ENCODE measurements at regions not wholly inside any gene's neighbourhood (a gene's known extent, or its start where the extent isn't known, plus 50 kb on each side); places are given as distances from the start of the nearest gene placed in this dataset.

GRCh38 chr2:62369541-62370202 is 136.3 kb downstream of the TMEM17 start:
- no peak overlapping the region for H3K4me2 ChIP-seq (ENCODE audit: low read length)
- 0 out of 2 replicates have a peak, but pooled peaks have one; percentile 30 for ATAC-seq
- no peak overlapping the region for H2AFZ ChIP-seq (ENCODE audit: low read depth, low read length, poor library complexity, severe bottlenecking)
- TF ChIP-seq TCF7L2 (IDR thresholded peaks at IDR 0.05; ENCODE audit: borderline replicate concordance, extremely low read depth, insufficient read depth, insufficient read length) (no peak), SIN3A (IDR thresholded peaks at IDR 0.05; ENCODE audit: low read depth) (no peak), SRF (IDR thresholded peaks at IDR 0.05; ENCODE audit: low read depth) (no peak), CEBPB (IDR thresholded peaks at IDR 0.05; ENCODE audit: low read depth) (no peak), ZNF274 (IDR thresholded peaks at IDR 0.05; ENCODE audit: low read depth, low read length) (no peak), YY1 (IDR thresholded peaks at IDR 0.05; ENCODE audit: extremely low read depth, insufficient replicate concordance, low read depth, low read length) (no peak), EGR1 (IDR thresholded peaks at IDR 0.05; ENCODE audit: low read depth) (no peak)
- POLR2A ChIA-PET: no interaction called here
- BruUV-seq (replicated peaks): no TSS peak
- no peaks in the 10 kb centered on the region for H3K36me3 ChIP-seq (ENCODE audit: control insufficient read depth in 1 of 2, insufficient read depth in 2 of 2, low read length in 2 of 2)
- no peak for DNase-seq (ENCODE audit: low read depth, low spot score)
- intact Hi-C loops (cut with micrococcal nuclease): no loop called here
- no peak overlapping the region for H3K4me3 ChIP-seq (replicated peaks in 1 of 2; ENCODE audit: low read depth in 1 of 2, low read length in 2 of 2)
- RAD21 ChIA-PET (ENCODE audit: low non-redundant PET in 1 of 2, low total read pairs in 2 of 2, uncharacterized antibody in 2 of 2, unreplicated experiment in 2 of 2): no interaction called here
- no peak overlapping the region for H3K9ac ChIP-seq (ENCODE audit: low read length)
- no peaks in the 10 kb centered on the region for H3K27me3 ChIP-seq (ENCODE audit: insufficient read depth, low read length)
- H4K20me1 ChIP-seq (ENCODE audit: insufficient read depth): no peaks in the 10 kb centered on the region
- no peaks in the 10 kb centered on the region for H3K79me2 ChIP-seq (ENCODE audit: insufficient read depth, low read length)
- H3K4me1 ChIP-seq (ENCODE audit: control insufficient read depth in 1 of 2, insufficient read depth in 2 of 2, low read length in 2 of 2): no peaks in the 10 kb centered on the region; a peak in 2 of 4 replicates
- no peak overlapping the region for H3K27ac ChIP-seq (ENCODE audit: low read depth, low read length)
- no peaks in the 10 kb centered on the region for H3K9me2 ChIP-seq (ENCODE audit: insufficient read depth)
- peaks cover 6 to 8% of the 10 kb centered on the region in 2 experiments; a peak in 2 of 4 replicates for H3K9me3 ChIP-seq (ENCODE audit: control insufficient read depth in 1 of 2, insufficient read depth in 1 of 2, low read depth in 1 of 2, low read length in 2 of 2)
- CTCF ChIA-PET: no interaction called here

- CTCF ChIA-PET: no interaction called here
- TF ChIP-seq ZFX (IDR thresholded peaks at IDR 0.05) (no peak), SIN3A (IDR thresholded peaks at IDR 0.05; ENCODE audit: low read depth) (no peak), JUND (IDR thresholded peaks at IDR 0.05) (no peak), TCF7L2 (IDR thresholded peaks at IDR 0.05; ENCODE audit: borderline replicate concordance, extremely low read depth, insufficient read depth, insufficient read length) (no peak), REST (IDR thresholded peaks at IDR 0.05; ENCODE audit: low read depth) (no peak)
- Histone ChIP-seq H3K4me3 (replicated peaks in 1 of 2; ENCODE audit: low read depth in 1 of 2, low read length in 2 of 2) (no peak overlapping the region), H3K4me1 (ENCODE audit: control insufficient read depth in 1 of 2, insufficient read depth in 2 of 2, low read length in 2 of 2) (no peaks in the 10 kb centered on the region; a peak in 2 of 4 replicates), H3K79me2 (ENCODE audit: insufficient read depth, low read length) (no peaks in the 10 kb centered on the region), H4K20me1 (ENCODE audit: insufficient read depth) (no peaks in the 10 kb centered on the region), H2AFZ (ENCODE audit: low read depth, low read length, poor library complexity, severe bottlenecking) (no peak overlapping the region), H3K27ac (ENCODE audit: low read depth, low read length) (no peak overlapping the region), H3K9ac (ENCODE audit: low read length) (no peak overlapping the region), H3K9me2 (ENCODE audit: insufficient read depth) (no peaks in the 10 kb centered on the region), H3K27me3 (ENCODE audit: insufficient read depth, low read length) (no peaks in the 10 kb centered on the region), H3K36me3 (ENCODE audit: control insufficient read depth in 1 of 2, insufficient read depth in 2 of 2, low read length in 2 of 2) (no peaks in the 10 kb centered on the region), H3K9me3 (ENCODE audit: control insufficient read depth in 1 of 2, insufficient read depth in 1 of 2, low read depth in 1 of 2, low read length in 2 of 2) (no peaks in the 10 kb centered on the region), H3K4me2 (ENCODE audit: low read length) (no peak overlapping the region)
- RAD21 ChIA-PET (ENCODE audit: low non-redundant PET in 1 of 2, low total read pairs in 2 of 2, uncharacterized antibody in 2 of 2, unreplicated experiment in 2 of 2): no interaction called here
- ATAC-seq: no peak
- POLR2A ChIA-PET: no interaction called here
- no peak for DNase-seq (ENCODE audit: low read depth, low spot score)
- intact Hi-C loops (cut with micrococcal nuclease): no loop called here
- BruUV-seq (replicated peaks): no TSS peak
Observed at GRCh38 chr2:62364791-62365528, 141.0 kb downstream of the TMEM17 start.

Measured in HCT116 (cell line).